ENCODE measurements at regions not wholly inside any gene's neighbourhood (a gene's known extent, or its start where the extent isn't known, plus 50 kb on each side); places are given as distances from the start of the nearest gene placed in this dataset.
A peak's percentile ranks its signal among the peaks of the same experiment; 100 is the strongest.

- DNase-seq = no peak
Observed at GRCh38 chr5:60330236-60330635, 369.7 kb downstream of the DEPDC1B start.

- DNase-seq = no peak
Observed at GRCh38 chr5:60325870-60326269, 374.1 kb downstream of the DEPDC1B start.

DNA sequence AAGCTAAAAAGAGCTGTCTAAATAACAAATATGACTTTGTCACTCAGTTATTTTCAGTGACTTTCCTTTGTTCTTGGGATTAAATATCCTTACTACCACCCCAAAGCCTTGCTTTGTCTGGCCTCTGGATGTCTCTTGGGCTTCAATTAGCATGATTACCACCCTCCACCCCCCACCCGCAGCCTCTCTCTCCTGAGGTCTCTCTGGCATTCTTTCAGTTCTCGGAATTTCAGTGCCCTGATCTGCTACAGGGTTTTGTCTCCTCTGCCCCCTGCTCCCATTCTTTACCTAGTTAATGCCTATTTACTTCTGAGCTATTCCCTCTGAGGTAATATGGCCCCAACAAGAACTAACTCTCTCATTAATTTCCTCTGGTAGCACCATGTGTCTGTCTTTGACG is 376.4 kb downstream of the DEPDC1B start:
- no peak for DNase-seq

DNA sequence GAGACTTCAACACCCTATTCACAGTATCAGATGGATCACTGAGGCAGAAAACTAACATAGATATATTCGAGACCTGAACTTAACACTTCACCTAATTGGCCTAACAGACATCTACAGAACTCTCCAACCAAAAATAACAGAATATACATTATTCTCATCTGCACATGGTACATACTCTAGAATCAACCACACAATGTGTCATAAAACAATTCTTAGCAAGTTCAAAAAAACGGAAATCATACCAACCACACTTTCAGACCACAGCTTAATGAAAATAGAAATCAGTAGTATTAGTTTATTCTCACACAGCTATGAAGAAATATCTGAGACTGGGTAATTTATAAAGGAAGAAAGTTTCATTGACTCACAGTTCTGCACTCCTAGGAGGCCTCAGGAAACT is 387.9 kb downstream of the DEPDC1B start:
- DNase-seq = no peak

GRCh38 chr5:60299944-60300343 is 400.0 kb downstream of the DEPDC1B start:
- no peak for DNase-seq

GRCh38 chr5:60297658-60298057 is 402.3 kb downstream of the DEPDC1B start:
- DNase-seq = no peak

GRCh38 chr5:60295423-60295822 is 401.9 kb upstream of the PDE4D start:
- DNase-seq = no peak

DNA sequence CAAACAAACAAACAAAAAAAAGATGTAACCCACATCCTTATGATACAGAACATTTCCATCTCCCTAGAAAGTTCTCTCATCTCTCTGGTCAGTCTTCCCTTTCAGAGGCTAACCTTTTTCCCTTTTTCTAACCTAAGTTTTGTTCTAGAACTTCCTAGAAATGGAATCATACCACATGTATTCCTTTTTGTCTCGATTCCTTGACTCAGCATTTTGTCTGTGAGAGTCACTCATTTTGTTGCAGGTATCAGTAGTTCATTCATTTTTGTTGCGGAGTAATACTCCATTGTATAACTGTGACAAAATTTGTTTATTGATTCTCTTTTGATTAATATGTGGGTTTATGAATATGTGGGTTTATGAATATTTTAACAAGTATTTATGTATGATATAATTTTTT is 400.0 kb upstream of the PDE4D start:
- DNase-seq = no peak

DNA sequence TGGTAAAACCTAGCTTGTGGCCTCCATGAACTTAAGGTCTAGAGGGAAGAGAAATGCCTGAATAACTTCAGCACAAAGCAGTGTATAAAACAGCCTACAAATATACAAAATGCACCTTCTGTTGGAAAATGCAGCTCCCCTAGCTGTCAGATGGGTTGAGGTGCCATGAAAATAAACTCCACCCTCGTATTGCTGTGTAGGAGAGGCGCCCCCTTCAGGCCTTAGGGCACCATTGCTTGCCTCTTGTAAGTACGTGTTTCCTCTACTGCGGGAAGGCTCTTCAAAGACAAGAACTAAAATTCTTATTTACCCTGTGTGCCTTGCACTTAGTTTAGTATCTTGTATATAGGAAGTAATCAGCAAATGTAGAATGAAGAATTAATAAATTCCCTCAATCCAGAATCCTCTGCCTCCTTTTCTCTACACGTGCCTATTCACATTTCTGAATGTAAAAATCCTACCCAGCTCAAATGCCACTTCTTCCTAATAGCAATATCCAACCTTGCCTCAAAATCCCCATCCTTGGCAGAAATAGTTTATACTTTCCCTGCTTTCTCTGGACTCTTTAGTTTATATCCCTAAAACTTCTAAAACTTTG is 393.7 kb upstream of the PDE4D start:
- DNase-seq = peak in 1 of 2 donors; percentile 1

DNA sequence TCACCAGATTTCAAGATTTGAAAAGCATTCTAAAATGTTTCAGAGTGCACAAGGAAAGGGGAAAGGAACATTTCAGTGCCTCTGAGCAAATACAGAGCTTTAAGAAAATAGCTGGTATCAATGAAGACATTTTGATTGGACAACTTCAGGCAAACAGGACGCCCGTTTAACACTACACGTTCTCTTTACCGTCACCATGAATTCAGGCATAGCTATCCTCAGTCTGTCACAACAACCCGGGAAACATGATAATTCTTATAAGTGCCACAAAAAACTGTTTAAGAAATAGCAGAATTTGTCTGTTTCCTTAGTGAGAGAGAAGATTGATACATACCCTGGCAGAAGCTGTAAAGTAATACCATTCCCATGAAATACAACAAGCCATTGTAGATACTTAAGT is 392.4 kb upstream of the PDE4D start:
- DNase-seq = no peak

DNA sequence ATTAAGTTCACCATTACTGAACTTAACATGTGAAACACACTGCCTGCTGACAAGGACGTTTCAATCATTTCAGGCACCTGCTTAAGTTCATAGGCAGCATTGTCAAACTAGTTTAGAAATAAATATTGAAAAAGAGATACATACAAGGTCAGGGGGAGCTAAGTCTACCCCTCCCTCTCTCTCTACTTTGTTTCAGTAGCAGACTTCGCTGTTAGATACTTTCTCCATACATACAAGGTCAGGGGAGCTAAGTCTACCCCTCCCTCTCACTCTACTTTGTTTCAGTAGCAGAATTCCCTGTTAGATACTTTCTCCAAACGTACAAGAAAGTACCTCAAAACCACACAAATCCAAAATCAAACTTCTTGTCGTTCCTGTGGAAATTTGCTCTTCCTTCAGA is 387.4 kb upstream of the PDE4D start:
- no peak for DNase-seq

GRCh38 chr5:60277941-60278340 is 384.4 kb upstream of the PDE4D start:
- no peak for DNase-seq

DNA sequence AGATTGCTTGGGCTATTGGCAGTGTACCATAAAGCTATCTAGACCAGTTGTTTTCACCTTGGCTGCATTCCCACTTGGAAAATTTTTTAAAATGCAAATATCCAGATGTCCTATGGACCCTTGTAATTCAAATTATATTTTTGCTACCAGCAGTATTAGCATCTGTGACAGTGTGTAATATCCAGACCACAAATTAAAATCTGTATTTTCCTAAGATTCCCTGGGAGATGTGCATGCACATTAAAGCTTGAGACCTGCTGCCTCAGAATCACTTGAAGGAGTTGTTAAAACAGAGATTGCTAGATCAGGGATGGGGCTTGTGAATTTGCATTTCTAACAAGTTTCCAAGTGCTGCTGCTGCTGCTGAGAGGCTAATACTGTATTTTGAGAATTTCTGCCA is 381.2 kb upstream of the PDE4D start:
- DNase-seq = no peak

- DNase-seq = no peak
Observed at GRCh38 chr5:60271517-60271916, 378.0 kb upstream of the PDE4D start.

DNA sequence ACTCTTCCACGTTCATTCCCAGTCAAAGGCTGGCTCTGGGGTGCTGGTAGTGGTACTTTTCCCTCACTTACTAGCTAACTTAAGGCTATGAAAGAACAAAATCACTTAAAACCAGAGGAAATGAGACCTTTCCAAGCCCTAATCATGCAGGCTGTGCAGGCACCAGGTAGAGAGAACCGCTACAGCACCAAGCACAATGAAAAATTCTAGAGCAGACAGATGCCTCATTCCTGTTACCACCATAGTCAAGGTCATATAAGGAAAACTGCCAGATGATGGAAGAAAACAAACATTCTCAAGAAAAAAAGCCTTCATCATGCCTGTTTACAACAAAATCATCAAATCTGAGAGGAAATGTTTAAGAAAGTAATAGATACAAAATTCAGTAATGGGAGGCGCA is 374.4 kb upstream of the PDE4D start:
- DNase-seq = no peak

- DNase-seq = no peak
Observed at GRCh38 chr5:60263346-60263745, 369.8 kb upstream of the PDE4D start.

- no peak for DNase-seq
Observed at GRCh38 chr5:60262576-60263295, 369.2 kb upstream of the PDE4D start.

- no peak for DNase-seq
Observed at GRCh38 chr5:60261732-60262131, 368.2 kb upstream of the PDE4D start.

DNA sequence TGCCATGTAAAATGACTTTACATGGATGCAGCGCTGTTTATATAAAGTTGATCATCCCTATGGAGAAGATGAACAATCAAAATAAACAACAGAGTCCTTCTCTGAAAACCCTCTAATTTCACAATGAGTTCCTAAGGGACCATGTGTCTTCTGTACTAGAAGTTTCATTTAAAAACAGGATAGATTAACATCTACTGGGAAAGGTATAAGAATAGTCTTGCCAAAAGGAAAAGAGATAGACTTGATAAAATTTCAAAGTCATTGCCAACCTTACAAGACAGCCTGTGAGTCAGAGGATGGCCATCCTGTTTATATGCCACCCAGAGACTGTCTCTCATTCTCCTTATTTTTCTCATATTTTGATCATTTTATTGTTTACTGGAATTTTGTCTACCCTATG is 367.1 kb upstream of the PDE4D start:
- DNase-seq = no peak

DNA sequence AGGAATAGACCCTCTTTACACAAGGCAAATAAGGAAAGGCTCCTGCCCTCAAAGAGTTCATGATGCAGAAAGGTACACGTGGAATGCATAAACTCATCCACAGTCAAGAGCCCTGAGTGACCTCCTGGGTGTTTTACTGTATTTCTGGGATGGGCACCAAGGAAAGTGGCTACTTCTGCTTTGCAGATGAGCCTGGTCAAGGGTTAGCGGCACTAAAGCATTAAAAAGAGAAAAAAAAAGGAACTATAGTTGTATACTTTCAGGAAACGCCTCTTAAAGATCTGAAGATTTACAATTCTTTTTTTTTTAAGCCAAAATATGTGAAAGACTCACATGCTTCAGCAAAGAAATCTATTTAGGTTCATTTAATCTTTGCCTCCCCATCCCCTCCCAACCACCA is 366.2 kb upstream of the PDE4D start:
- DNase-seq = no peak

GRCh38 chr5:60257596-60258271 is 364.2 kb upstream of the PDE4D start:
- DNase-seq = no peak

GRCh38 chr5:60256546-60256945 is 363.0 kb upstream of the PDE4D start:
- DNase-seq = no peak

DNA sequence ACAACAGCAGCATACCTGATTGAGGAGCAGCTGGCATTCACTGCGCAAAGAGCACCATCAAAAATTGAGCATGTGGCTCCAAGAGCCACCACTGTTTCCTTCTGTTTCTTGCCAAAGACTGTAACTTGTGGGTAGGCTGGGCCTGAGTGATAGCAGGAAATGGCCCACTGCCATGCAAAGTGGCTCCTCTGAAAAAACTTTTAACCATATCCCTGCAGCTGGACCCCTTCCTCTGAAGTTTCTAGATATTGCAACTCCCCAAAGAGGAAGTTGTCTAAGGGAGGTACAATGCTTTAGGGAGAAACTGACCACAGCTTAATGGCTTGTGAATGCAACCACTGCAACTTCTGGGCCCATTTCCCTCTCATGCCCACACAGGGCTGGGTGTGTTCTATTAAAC is 355.4 kb upstream of the PDE4D start:
- DNase-seq = no peak

GRCh38 chr5:60243713-60244112 is 350.2 kb upstream of the PDE4D start:
- no peak for DNase-seq

Measured in stimulated activated CD4-positive, alpha-beta T cell treated with anti-CD3 and anti-CD28 coated beads, Interleukin-2, amount 100 ng/mL, for 48 hours (primary cell).